Uterus (tissue), 3 donors: ENCODE measurements at regions not wholly inside any gene's neighbourhood (a gene's known extent, or its start where the extent isn't known, plus 50 kb on each side); places are given as distances from the start of the nearest gene placed in this dataset.

Source experiments
- DNase-seq, 2 donors: peaks; one replicate each; pipeline ENCODE4 v3.0.0-alpha.2; 2019 to 2020
- H3K27ac ChIP-seq, 2 donors: fragments of 200-600 bp; sonication (generic); 1 replicate in 1 of 2; 2 replicates in 1 of 2; pipeline ENCODE4 v1.5.1; 2016 to 2018
- H3K27me3 ChIP-seq, 2 donors: fragments of 200-600 bp; sonication (generic); one replicate each; pipeline ENCODE4 v1.5.1; 2018 to 2019; ENCODE audit warnings: control low read depth in 1 of 2
- H3K36me3 ChIP-seq, 2 donors: fragments of 200-600 bp; sonication (generic); one replicate each; pipeline ENCODE4 v1.5.1; 2019; ENCODE audit warnings: control low read depth in 1 of 2
- H3K4me1 ChIP-seq, 2 donors: fragments of 200-600 bp; sonication (generic); one replicate each; pipeline ENCODE4 v1.5.1; 2018 to 2019; ENCODE audit warnings: control low read depth in 1 of 2
- H3K4me3 ChIP-seq, 2 donors: fragments of 200-600 bp; sonication (generic); 1 replicate in 1 of 2; 2 replicates in 1 of 2; pipeline ENCODE4 v1.5.1; 2018 to 2019; ENCODE audit warnings: mild to moderate bottlenecking in 1 of 2
- H3K9me3 ChIP-seq, 2 donors: fragments of 200-600 bp; sonication (generic); one replicate each; pipeline ENCODE4 v1.5.1; 2019; ENCODE audit warnings: control low read depth in 1 of 2
- POLR2A ChIP-seq, 2 donors: fragments of 450-650 bp; IDR thresholded peaks; one replicate each; pipeline ENCODE4 v1.6.1; 2016; ENCODE audit warnings: antibody characterized with exemption in 2 of 2, mild to moderate bottlenecking in 1 of 2, moderate library complexity in 1 of 2
- intact Hi-C: fragments of 100-400 bp; cut with DNase I; formaldehyde crosslinking; loops from one replicate; pipeline ENCODE4 v1.15.1; 2023; ENCODE audit warnings: low total_unique reads
- TF ChIP-seq, protein P1 (sequence below), 4 experiments: fragments of 200-600 bp in 2 of 4; fragments of 450-650 bp in 2 of 4; sonication (generic) in 2 of 4; IDR thresholded peaks; one replicate each; pipeline ENCODE4 v1.5.1; 2016 to 2019; ENCODE audit warnings: antibody characterized with exemption in 4 of 4, mild to moderate bottlenecking in 2 of 4, moderate library complexity in 1 of 4
- donor health status: DM: yes; HTN: yes; CAD: no.

DNA sequence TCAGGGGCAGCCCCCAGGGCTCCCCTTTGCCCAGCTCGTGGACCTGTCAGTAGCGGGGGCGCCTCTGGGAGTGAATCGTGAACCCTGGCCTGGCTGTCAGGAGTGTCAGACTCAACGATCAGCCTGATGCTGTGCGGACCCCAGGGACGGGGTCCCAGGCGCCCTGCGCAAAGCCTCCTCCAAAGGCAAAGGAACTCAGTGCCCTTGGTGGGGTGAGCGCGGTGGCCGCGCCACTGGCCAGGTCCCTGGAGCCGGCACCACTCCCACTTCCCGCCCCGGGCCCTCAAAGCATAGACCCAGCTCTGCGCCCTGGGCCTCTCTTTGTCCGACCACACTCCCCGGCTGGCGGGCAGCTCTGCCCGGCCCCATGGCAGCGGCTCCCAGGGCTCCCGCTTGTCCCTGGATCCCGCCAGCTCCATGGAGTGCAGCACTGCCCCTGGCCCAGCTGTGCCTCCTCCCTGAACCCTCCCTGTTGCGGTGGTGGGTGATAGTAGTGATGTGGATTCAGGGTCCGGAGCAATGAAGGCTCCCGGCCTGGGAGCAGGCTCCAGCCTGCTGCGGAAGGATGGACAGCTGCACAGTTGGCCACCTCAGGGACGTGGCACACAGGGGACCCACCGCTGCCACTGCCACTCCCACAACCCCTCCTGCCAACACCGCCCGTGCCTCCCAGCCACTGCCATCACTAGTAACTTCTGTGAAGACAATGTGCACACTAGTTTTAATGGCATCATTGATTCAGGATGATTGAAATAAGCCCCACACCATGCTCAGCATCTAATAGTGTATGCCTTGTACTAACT, 263.8 kb downstream of the ZBBX start:
- no peak overlapping the region for H3K27ac ChIP-seq
- H3K27me3 ChIP-seq = no peaks in the 10 kb centered on the region
- no peak overlapping the region for H3K4me3 ChIP-seq
- no peaks in the 10 kb centered on the region for H3K36me3 ChIP-seq
- DNase-seq = no peak
- TF ChIP-seq POLR2A (IDR thresholded peaks at IDR 0.05) = no peak
- TF ChIP-seq, protein P1, sequence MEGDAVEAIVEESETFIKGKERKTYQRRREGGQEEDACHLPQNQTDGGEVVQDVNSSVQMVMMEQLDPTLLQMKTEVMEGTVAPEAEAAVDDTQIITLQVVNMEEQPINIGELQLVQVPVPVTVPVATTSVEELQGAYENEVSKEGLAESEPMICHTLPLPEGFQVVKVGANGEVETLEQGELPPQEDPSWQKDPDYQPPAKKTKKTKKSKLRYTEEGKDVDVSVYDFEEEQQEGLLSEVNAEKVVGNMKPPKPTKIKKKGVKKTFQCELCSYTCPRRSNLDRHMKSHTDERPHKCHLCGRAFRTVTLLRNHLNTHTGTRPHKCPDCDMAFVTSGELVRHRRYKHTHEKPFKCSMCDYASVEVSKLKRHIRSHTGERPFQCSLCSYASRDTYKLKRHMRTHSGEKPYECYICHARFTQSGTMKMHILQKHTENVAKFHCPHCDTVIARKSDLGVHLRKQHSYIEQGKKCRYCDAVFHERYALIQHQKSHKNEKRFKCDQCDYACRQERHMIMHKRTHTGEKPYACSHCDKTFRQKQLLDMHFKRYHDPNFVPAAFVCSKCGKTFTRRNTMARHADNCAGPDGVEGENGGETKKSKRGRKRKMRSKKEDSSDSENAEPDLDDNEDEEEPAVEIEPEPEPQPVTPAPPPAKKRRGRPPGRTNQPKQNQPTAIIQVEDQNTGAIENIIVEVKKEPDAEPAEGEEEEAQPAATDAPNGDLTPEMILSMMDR (IDR thresholded peaks at IDR 0.05) = no peak
- no peaks in the 10 kb centered on the region for H3K9me3 ChIP-seq
- no peaks in the 10 kb centered on the region for H3K4me1 ChIP-seq
- intact Hi-C loops = no loop called here

DNA sequence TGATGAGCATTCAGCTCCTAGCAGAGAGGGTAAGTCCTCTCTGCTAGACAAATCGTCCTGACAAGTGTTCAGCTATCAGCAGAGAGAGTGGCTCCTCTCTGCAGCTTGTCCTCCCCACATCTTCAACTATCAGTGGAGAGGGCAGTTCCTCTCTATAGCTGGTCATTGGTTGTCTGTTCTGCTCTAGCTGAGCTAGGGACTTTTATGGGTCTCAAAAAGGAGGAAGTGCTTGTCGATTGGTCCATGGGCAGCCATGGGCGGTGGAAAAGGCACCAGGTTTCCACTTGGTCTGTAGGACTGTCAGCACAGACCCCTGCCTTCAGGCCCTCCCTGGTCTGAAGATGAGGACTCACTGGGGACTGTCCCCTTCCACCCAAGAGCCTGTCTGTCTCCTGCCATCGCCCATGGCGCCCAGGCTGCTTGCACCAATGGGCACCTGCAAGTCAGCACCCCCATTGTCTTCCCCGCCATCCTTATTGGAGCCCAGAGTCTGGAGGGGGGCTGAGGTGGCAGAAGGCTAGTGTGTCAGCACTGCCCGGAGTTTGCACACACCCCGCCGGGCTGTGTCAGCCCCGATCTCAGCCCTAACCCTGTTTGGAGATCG, 264.7 kb downstream of the ZBBX start:
- no peaks in the 10 kb centered on the region for H3K36me3 ChIP-seq
- H3K4me3 ChIP-seq = no peak overlapping the region
- intact Hi-C loops = no loop called here
- H3K27ac ChIP-seq = no peak overlapping the region
- TF ChIP-seq POLR2A (IDR thresholded peaks at IDR 0.05) = no peak
- TF ChIP-seq, protein P1 (IDR thresholded peaks at IDR 0.05) = no peak
- DNase-seq = no peak
- no peaks in the 10 kb centered on the region for H3K27me3 ChIP-seq
- H3K4me1 ChIP-seq = no peaks in the 10 kb centered on the region
- no peaks in the 10 kb centered on the region for H3K9me3 ChIP-seq

DNA sequence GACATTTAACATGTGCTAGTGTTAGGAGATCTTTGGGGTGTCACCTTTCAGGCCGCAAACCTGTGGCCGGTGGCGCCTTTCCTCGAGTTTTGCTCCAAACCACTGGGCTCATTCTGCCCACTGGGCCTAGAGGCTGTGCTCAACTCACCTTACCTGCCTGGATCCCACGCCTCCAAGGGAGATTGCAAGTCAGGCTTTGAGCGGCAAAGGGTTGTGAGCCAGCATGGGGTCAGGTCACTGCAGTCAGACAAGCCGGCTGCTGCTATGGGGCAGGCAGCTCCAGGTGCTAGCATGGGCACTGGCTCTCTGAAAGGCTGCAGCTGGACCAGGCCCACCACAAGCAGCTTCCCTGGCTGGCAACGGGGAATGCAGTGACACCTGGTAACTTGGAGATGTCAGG, 265.5 kb downstream of the ZBBX start:
- Histone ChIP-seq H3K27ac (no peak overlapping the region), H3K9me3 (no peaks in the 10 kb centered on the region), H3K36me3 (no peaks in the 10 kb centered on the region), H3K4me1 (no peaks in the 10 kb centered on the region), H3K4me3 (no peak overlapping the region), H3K27me3 (no peaks in the 10 kb centered on the region)
- no peak for TF ChIP-seq POLR2A (IDR thresholded peaks at IDR 0.05)
- TF ChIP-seq, protein P1 (IDR thresholded peaks at IDR 0.05) = no peak
- no peak for DNase-seq
- intact Hi-C loops = no loop called here

DNA sequence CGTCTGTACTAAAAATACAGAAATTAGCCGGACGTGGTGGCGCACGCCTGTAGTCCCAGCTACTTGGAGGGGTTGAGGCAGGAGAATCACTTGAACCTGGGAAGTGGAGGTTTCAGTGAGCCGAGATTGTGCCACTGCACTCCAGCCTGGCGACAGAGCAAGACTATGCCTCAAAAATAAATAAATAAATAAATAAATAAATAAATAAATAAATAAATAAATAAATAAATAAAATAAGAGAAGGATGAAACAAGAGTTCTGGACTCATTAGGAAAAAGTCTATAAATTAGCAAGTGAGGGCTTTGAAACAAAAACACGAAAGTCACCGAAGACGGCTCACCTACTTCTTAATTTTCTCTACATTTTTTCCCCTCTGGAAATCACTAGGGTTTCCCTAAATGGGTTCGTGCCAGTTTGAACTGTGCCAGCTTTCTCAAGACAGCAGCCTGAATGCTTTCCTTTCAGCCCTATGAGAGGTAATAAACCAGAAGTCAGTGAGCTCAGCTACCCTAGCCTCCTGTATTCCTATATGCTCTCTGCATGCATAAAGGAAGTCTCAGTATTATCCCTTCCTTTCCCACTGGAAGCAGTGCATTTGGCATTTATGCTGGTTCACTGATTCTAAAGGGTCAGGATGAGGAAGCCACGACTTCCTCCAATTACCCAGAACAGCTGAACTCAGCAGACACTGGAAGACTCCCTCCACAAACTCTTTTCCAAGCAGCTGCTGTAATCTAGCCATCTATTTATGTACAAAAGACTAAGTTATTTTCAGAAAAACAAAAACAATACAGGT, 266.9 kb downstream of the ZBBX start:
- Histone ChIP-seq H3K4me3 (no peak overlapping the region), H3K36me3 (no peaks in the 10 kb centered on the region), H3K4me1 (no peaks in the 10 kb centered on the region), H3K9me3 (no peaks in the 10 kb centered on the region), H3K27ac (no peak overlapping the region), H3K27me3 (no peaks in the 10 kb centered on the region)
- intact Hi-C loops = no loop called here
- no peak for DNase-seq
- no peak for TF ChIP-seq POLR2A (IDR thresholded peaks at IDR 0.05)
- TF ChIP-seq, protein P1 (IDR thresholded peaks at IDR 0.05) = no peak

DNA sequence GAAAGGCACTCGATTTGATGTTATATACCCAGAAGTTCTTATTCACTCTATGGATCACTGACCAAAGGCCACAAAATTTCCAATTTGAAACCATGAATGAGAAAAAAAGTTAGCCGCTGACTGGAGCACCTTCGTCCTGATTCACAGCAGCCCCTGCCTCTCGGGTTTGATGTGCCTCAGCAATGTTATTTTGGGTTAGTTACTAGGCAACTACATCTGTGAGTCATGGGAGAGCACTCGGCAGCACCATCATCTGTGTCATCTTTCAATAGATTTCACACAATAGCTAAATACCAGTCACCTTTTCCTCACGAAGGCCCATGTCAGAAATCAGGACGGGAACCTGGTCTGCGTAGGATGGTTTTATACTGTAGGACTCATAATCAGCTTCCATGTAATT, 269.2 kb downstream of the ZBBX start:
- Histone ChIP-seq H3K9me3 (no peaks in the 10 kb centered on the region), H3K4me1 (no peaks in the 10 kb centered on the region), H3K27me3 (no peaks in the 10 kb centered on the region), H3K27ac (no peak overlapping the region), H3K36me3 (no peaks in the 10 kb centered on the region), H3K4me3 (no peak overlapping the region)
- intact Hi-C loops = no loop called here
- DNase-seq = no peak
- TF ChIP-seq, protein P1 (IDR thresholded peaks at IDR 0.05) = no peak
- no peak for TF ChIP-seq POLR2A (IDR thresholded peaks at IDR 0.05)
